Fibroblast of pulmonary artery (primary cell): ENCODE measurements at regions not wholly inside any gene's neighbourhood (a gene's known extent, or its start where the extent isn't known, plus 50 kb on each side); places are given as distances from the start of the nearest gene placed in this dataset.

Experiments used
- DNase-seq: peaks from one replicate; pipeline ENCODE4 v3.0.0-alpha.2; 2010; ENCODE audit warnings: low read depth
- H3K4me3 ChIP-seq: replicated peaks from 2 replicates; pipeline ENCODE4 v1.5.1; 2011; ENCODE audit warnings: low read depth, mild to moderate bottlenecking, control low read depth, low read length, moderate library complexity
- TF ChIP-seq, protein P1 (sequence below): IDR thresholded peaks from 2 replicates; pipeline ENCODE4 v1.5.1; 2011; ENCODE audit warnings: mild to moderate bottlenecking, control low read depth, low read length, inconsistent platforms; ENCODE audit errors: missing control alignments

DNA sequence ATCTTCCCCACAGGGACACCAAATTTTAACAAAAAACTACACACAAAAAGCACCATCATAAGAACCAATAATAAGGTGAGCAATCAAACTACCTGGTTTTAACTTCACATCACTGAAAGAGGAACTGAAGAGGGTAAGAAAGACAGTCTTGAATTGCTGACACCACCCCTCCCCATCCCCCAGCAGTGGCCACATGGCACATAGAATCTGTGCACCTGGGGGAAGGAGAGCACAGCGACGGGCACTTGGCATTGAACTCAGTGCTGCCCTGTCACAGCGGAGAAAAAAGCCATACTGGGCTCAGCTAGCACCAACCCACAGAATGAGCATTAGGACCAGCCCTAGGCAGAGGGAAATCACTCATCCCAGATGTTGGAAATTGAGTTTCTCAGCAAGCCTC, 640.0 kb upstream of the ADGRL2 start:
- TF ChIP-seq, protein P1, sequence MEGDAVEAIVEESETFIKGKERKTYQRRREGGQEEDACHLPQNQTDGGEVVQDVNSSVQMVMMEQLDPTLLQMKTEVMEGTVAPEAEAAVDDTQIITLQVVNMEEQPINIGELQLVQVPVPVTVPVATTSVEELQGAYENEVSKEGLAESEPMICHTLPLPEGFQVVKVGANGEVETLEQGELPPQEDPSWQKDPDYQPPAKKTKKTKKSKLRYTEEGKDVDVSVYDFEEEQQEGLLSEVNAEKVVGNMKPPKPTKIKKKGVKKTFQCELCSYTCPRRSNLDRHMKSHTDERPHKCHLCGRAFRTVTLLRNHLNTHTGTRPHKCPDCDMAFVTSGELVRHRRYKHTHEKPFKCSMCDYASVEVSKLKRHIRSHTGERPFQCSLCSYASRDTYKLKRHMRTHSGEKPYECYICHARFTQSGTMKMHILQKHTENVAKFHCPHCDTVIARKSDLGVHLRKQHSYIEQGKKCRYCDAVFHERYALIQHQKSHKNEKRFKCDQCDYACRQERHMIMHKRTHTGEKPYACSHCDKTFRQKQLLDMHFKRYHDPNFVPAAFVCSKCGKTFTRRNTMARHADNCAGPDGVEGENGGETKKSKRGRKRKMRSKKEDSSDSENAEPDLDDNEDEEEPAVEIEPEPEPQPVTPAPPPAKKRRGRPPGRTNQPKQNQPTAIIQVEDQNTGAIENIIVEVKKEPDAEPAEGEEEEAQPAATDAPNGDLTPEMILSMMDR, result no peak
- DNase-seq, result no peak
- H3K4me3 ChIP-seq, result no peak overlapping the region

DNA sequence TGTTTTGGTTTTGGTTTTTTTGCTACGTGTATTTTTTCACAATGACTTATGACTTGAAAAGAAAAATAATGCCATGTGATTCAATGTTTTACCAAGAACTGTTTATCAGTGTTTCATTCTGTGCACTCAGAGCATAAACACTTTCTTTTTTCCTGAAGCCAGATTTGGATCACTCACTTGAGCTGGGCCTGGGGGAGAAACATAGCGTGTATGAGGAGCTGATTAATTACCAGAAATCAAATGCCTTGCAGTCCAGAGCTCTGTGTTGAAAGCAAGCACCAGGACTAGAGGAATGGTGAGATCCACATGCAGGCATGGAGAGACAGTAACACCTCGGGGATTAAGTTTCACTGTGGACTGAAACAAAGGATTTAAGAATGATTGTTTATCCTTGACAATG, 642.1 kb upstream of the ADGRL2 start:
- TF ChIP-seq, protein P1, result no peak
- H3K4me3 ChIP-seq, result no peak overlapping the region
- peak; percentile 72 for DNase-seq

DNA sequence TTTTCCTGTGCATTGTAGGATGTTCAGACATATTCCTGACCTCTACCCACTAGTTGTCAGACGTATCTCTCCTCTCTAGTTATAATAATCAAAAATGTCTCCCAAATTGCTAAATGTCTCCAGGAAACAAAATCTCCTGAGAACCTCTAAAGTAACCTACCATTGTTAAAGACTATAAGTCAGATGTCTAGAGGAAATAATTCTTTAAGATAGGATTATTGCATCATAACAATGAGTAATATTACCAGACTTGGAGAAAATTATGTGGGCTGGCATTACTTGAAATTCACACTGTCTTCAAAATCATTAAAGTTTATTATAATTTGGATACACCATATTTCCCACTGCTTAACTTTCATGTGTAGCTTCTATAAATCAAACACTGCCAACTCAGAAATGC, 643.0 kb upstream of the ADGRL2 start:
- peak; percentile 65 for DNase-seq
- H3K4me3 ChIP-seq, result no peak overlapping the region
- TF ChIP-seq, protein P1, result no peak

DNA sequence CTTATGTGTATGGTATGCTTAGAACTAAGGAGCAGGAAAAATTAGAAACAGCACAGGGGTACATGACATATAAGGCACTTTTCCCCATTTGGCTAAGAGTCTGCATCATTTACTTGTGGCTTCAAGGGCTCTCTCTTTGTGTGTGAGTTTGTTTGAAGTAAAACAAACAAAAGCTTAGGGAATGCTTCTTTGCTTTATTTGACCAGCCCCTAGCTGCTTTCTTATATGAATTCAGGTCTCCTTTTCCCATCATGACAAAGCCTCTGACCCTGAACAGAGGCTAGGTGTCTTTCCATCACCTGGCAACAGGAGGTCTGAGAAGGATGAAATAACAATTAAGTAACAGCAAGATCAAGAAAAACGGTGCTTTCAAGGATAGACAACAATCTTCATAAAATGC, 643.8 kb upstream of the ADGRL2 start:
- H3K4me3 ChIP-seq, result no peak overlapping the region
- no peak for DNase-seq
- TF ChIP-seq, protein P1, result no peak

DNA sequence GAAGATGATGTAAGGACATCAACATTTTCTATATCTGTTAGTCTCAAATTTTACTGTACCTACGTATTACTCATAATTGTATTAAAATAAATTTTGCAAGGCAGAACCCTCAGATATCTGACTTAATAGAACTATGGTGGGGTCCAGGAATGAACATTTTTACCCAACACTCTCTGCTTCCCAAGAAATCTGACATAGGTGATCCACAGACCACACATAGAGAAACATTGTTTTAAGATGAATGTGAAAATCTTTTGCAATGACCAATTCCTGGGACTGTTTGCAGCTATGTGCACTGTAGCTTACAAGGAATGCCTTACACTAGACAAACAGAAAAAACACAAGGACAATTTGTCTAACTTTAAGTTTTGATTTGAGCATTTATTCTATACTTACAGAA, 645.6 kb upstream of the ADGRL2 start:
- peak; percentile 80 for DNase-seq
- TF ChIP-seq, protein P1, result no peak
- H3K4me3 ChIP-seq, result no peak overlapping the region

DNA sequence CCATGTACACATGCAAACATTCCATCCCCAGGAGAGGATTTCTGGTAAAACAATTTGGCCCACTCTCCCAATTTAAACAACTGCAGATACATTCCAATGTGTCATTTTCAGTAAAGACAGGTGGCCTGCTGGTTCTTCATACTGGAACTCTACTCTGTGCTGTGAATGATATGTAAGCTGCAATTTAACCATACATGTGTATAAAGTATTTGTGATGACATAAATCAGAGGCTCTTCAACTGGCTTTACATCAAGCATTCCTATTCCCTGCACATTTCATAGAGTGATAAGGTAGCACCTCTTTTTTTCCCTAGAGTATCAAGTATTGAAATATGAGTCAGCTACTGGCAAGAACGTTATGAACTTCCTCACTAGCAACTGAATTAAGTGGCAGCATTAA, 649.5 kb upstream of the ADGRL2 start:
- peak; percentile 46 for DNase-seq
- no peak overlapping the region for H3K4me3 ChIP-seq
- TF ChIP-seq, protein P1, result no peak

DNA sequence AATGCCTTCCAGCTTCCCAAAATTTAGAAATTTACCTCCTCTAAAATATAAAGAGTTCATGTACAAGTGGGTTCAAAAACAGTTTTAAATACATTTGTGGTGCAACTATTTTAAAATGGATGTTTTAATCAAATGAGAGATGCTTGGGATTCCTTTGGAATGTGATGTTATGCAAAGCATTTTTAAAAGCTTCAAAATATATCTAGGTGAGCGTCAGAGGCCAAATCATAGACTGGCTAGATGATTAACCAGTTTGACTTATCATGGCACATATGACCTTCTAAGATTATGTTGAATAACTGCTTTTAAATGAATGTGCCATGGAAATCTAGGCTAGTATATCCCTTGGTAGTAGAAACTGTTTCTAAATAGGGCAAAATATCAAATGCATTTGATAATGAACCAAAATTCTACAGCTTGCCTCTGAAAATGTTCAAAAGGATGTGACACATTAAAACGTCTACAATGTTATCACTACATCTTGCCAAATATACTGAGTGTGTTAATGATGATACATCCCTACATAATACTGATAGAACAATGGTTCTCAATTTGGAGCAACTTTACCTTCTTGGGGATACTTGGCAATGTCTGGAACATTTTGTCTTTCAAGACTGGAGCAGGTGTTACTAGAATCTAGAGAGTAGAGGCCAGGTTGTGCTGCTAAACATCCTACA, 650.9 kb upstream of the ADGRL2 start:
- H3K4me3 ChIP-seq, result no peak overlapping the region
- peak; percentile 21 for DNase-seq
- TF ChIP-seq, protein P1, result no peak
